ENCODE measurements at regions not wholly inside any gene's neighbourhood (a gene's known extent, or its start where the extent isn't known, plus 50 kb on each side); places are given as distances from the start of the nearest gene placed in this dataset.
A peak's percentile ranks its signal among the peaks of the same experiment; 100 is the strongest.
"Not testable (repeated sequence)": the region's sequence is repeated elsewhere in the genome, so short reads cannot be mapped to it uniquely, and the experiment has no call there.

DNA sequence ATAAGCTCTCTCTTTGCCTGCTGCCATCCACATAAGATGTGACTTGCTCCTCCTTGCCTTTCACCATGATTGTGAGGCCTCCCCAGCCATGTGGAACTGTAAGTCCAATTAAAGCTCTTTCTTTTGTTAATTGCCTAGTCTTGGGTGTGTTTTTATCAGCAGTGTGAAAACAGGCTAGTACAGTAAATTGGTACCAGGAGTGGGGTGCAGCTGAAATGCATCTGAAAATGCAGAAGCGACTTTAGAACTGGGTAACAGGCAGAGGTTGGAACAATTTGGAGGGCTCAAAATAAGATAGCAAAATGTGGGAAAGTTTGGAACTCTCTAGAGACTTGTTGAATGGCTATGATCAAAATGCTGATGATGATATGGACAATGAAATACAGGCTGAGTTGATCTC lies 192.9 kb upstream of the PTBP2 start:
- DNase-seq (ENCODE audit: low read depth in 2 of 2), result not testable (repeated sequence)

DNA sequence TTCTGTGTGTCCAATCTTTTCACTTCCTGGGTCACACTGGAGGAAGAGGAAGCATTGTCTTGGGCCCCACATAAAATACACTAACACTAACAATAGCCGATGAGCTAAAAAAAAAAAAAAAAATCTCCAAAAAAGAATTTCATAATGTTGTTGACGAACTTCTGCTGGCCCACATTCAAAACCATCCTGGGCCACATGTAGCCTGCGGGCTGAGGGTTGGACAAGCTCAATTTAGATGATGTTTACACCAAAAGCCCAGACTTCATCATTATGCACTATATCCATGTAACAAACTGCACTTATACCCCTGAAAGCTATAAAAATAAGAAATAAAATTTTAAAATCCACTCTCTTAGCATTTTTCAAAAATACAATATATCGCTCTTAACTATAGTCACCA lies 187.8 kb upstream of the PTBP2 start:
- DNase-seq (ENCODE audit: low read depth in 2 of 2), result no peak

- no peak for DNase-seq (ENCODE audit: low read depth in 2 of 2)
These were observed 185.0 kb upstream of the PTBP2 start for GRCh38 chr1:96536581-96536980.

DNA sequence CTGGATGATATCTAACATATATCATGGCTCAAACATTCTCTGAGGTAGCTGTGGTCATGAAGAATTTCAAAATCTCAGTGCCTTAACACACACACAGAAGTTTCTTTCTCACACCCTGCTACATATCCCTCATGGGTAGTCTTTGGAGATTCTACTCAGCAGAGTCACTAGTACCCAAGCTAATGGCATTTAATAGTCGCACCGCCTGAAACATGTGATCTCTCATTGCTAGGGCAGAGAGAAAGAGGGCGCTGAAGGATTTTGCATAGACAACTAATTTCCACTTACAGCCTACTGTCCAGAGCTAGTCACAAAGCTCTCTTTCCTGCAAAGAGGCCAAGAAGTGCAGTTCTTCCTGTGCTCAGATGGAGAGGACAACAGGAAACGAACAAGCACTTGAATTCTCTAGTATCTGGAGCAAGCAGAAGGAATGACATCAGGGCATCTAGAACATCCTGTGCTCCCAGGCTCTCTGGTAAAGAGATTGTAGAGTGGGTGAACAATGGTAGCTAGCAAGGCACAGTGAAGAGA lies 183.4 kb upstream of the PTBP2 start:
- peak; percentile 5 to 90 for DNase-seq (ENCODE audit: low read depth in 2 of 2)

DNA sequence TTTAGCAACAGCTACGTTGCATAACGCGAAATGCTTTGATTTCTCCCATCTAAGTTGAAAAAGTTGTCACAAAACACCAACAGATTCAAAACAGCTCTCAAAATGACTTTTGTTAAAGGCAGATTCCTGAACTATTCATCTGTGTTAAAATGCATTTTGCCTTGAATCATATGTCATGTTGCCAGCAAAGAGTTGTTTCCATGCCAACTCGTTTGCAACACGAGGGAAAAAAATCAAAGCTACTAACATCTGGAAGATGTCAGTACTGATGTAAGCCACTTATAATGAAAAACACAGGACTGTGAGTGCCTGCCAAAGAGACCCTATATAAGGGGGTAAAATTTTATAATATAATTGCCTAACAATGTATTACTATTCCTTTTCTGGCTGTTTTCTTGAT lies 182.7 kb upstream of the PTBP2 start:
- DNase-seq (ENCODE audit: low read depth in 2 of 2), result peak; percentile 13 to 74

GRCh38 chr1:96541491-96541890 lies 180.1 kb upstream of the PTBP2 start:
- DNase-seq (ENCODE audit: low read depth in 2 of 2), result no peak

- DNase-seq (ENCODE audit: low read depth in 2 of 2), result no peak
These were observed 177.3 kb upstream of the PTBP2 start for GRCh38 chr1:96544051-96544830.

DNA sequence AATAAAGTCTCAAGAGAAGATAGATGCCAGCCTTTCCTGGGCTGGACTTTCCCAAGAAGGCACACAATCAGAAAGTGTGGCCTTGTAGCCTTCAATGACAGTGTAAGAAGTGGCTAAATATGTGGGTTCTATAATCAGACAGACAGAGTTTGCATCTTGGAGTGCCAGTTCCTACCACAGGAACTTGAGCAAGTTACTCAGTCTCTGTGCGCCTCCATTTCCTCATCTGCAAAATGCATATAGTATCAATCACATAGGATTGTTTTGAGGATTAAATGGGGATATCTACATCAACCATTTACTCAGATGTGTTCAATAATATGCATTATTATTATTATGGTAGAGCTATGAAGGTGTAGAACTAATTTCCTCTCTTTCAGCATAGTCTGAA lies 176.8 kb upstream of the PTBP2 start:
- DNase-seq (ENCODE audit: low read depth in 2 of 2), result no peak

DNA sequence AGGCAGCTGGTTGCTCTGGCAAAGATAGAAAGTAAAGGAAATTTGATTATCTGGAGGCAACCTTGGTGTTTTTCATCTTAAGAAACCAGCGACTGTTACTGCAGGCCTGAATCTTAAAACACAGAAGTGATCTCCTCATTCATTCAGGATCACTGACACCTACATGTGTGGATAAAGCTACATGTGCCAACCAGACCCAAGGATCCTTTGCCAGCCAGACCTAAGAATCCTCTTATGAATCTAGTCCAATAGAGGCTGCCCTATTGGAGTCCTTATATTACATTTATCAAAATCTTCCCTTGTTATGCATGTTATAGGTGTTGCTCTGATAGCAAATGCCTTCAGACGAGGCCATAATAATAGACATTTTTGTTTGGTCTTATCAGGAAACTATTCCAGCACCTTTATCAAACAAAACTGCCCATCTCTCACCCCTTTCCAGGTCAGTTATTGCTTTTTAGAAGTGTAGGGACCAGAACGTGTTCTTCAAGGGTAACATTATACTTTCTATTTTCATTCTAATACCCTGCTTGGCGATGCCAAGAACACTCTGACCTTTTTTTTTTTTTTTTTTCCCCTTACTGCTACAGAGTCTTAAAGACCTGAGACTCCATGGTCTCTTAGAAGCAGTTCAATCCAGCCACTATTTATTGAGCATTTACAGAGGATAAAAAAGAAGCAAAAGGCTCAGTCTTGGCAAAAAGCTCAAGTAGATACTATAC lies 175.5 kb upstream of the PTBP2 start:
- DNase-seq (ENCODE audit: low read depth in 2 of 2), result no peak

- no peak for DNase-seq (ENCODE audit: low read depth in 2 of 2)
These were observed 171.5 kb upstream of the PTBP2 start for GRCh38 chr1:96550061-96550460.

DNA sequence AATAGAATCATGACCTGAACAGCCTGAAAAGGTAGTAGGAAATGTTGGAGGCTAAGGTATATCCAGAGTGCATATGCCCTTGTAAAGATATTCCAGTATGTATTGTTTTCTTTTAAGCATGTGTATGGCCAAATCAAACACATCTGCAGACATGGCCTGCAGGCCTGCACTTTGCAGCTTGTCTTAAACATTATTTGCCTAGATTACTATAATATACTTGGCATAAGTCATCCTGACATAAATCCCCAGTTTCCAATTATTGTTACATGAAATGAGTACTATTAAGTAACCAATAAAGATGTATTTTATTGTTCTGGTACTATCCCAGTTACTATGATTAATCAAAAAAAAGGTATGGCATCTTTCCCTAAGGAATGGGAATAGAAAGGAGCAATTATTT lies 169.1 kb upstream of the PTBP2 start:
- no peak for DNase-seq (ENCODE audit: low read depth in 2 of 2)

DNA sequence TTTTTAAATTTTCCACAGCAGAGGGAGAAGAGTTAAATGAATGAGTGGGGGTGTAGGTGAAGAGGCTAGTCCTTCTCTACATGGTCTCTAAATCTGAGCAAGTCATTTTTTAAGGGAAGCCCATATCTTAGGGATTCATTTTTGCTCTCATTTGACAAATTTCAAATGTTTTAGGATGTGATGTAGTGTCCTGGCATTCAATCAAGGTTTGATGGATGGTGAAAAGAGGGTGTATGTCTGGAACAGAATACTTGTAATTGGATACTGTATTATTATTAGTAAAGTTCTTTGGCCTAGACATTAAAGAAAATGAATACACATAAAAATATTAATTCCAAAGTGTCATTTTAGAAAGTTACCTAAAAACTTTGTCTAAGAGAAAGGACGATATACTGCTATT lies 167.8 kb upstream of the PTBP2 start:
- no peak for DNase-seq (ENCODE audit: low read depth in 2 of 2)

DNA sequence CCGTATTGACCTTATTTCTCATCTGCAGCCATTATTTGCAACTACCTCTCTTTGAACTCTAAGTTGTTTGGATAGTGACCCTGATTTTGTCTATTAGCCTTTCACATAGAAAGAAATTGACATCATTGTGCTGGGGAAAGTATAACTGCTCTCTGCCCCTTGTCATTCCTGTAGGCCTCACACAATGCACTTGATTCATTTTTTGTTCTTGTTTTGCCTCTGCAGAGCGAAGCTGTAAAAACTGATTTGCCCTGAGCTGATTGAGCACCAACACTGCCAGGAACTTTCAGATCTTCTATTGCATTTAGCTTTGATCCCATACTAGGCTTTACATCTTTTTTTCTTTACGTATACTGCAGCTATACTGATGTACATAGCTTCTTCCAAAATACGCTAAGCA lies 167.2 kb upstream of the PTBP2 start:
- no peak for DNase-seq (ENCODE audit: low read depth in 2 of 2)

GRCh38 chr1:96557336-96557735 lies 164.2 kb upstream of the PTBP2 start:
- no peak for DNase-seq (ENCODE audit: low read depth in 2 of 2)

DNA sequence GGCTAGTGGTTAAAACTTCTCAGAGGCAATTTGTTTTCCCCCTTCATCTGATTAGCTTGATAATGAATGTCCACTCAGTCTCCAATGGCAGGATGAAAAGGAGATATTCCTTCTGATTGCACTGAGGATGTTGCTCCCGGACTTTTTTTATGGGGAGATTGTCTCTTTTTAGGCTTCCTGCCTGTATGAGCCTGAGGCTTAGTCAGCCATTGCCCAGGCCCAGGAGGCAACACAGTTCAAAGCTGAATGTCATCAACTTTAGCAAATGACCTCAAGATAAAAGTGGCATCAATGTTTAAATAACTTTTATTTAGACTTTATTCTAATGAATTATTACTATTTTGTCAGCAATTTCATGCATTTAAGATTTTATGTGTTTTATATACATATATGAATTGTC lies 162.9 kb upstream of the PTBP2 start:
- DNase-seq (ENCODE audit: low read depth in 2 of 2), result no peak

- DNase-seq (ENCODE audit: low read depth in 2 of 2), result no peak
These were observed 162.4 kb upstream of the PTBP2 start for GRCh38 chr1:96559181-96559580.

GRCh38 chr1:96559707-96560596 lies 161.6 kb upstream of the PTBP2 start:
- peak in 1 of 2 donors; percentile 67 for DNase-seq (ENCODE audit: low read depth in 2 of 2)

- DNase-seq (ENCODE audit: low read depth in 2 of 2), result no peak
These were observed 159.5 kb upstream of the PTBP2 start for GRCh38 chr1:96562094-96562493.

- DNase-seq (ENCODE audit: low read depth in 2 of 2), result not testable (repeated sequence)
These were observed 157.2 kb upstream of the PTBP2 start for GRCh38 chr1:96564401-96564800.

DNA sequence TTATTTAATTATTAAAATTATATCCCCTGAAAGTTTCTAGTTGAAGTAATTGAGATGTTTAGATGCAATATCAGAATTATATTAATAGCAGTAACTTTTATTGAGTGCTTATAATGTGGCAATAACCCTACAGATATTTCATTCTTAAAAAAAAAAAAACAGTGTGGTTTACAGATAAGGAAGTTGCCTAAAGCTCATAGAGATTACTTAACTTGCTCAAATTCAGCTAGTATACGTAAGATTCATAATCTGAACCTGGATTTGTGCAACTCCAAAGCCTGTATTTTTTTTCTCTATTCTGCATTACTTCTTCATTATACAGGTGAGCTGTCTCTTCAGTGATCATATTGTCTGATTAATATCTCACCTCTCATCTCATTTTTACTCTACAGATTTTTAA lies 156.0 kb upstream of the PTBP2 start:
- DNase-seq (ENCODE audit: low read depth in 2 of 2), result no peak

GRCh38 chr1:96568639-96569038 lies 152.9 kb upstream of the PTBP2 start:
- no peak for DNase-seq (ENCODE audit: low read depth in 2 of 2)

DNA sequence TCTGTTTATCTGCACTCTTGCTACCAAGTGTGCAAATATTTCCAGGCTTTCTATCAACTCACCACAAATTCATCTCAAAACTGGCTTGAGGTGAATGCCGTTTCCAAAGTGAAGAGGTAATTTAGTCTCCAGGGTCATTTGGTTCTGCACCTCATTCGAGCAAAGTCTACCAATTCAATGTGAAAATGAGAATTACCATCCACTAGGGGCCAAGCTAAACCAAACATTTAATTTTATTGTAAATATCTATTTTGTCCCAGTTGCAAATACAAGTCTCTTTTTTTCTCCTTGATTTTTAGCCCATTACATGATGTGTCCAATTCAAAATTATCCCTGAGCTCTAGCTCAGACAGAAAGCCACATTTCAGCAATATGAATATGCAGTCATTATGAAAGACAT lies 152.3 kb upstream of the PTBP2 start:
- DNase-seq (ENCODE audit: low read depth in 2 of 2), result no peak
